GM12874 (cell line): ENCODE measurements at regions not wholly inside any gene's neighbourhood (a gene's known extent, or its start where the extent isn't known, plus 50 kb on each side); places are given as distances from the start of the nearest gene placed in this dataset.

Experiments
- TF ChIP-seq, protein P1 (sequence below): IDR thresholded peaks from 2 replicates; pipeline ENCODE4 v1.5.1; 2011; ENCODE audit warnings: low read depth, mild to moderate bottlenecking, control low read depth, low read length, moderate library complexity; ENCODE audit not compliant: insufficient read depth

DNA sequence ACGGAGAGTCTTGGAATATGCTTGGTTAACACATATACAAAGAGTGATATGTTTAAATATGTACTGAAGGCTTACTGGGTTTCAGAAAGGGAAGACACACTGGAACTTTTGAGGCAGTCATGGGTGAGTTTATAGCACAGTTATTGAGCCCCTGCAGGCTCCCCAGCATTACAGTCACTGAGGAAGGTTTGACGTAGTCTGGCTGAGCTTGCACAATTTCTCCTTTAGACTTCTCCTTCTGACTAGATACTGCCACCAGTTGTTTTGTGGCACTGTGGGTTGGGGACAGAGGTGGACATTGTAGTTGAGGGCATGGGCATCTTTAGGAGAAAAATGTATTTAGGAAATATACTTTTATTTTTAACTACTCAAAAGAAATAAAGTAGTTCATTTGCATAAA is 285.4 kb downstream of the C11orf87 start:
- TF ChIP-seq, protein P1, sequence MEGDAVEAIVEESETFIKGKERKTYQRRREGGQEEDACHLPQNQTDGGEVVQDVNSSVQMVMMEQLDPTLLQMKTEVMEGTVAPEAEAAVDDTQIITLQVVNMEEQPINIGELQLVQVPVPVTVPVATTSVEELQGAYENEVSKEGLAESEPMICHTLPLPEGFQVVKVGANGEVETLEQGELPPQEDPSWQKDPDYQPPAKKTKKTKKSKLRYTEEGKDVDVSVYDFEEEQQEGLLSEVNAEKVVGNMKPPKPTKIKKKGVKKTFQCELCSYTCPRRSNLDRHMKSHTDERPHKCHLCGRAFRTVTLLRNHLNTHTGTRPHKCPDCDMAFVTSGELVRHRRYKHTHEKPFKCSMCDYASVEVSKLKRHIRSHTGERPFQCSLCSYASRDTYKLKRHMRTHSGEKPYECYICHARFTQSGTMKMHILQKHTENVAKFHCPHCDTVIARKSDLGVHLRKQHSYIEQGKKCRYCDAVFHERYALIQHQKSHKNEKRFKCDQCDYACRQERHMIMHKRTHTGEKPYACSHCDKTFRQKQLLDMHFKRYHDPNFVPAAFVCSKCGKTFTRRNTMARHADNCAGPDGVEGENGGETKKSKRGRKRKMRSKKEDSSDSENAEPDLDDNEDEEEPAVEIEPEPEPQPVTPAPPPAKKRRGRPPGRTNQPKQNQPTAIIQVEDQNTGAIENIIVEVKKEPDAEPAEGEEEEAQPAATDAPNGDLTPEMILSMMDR, result no peak

DNA sequence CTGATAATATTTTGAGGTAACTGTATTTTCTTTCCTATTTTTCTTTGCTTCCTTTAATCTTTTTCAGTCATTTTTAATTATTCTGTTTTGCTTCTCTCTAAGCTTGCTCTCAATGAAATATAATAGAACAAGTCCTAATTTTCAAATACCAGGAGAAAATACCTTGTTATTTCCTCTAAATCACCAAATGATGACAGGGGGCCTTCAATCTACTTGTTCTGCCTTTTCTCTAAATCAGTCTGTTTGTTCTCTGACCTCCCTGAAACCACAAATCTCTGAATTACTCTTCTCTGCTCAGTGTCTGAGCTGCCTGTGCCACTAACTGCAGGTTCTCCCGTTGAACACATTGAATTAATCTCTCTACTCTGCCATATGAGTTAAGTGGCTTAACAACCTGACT is 286.2 kb downstream of the C11orf87 start:
- TF ChIP-seq, protein P1, result no peak

DNA sequence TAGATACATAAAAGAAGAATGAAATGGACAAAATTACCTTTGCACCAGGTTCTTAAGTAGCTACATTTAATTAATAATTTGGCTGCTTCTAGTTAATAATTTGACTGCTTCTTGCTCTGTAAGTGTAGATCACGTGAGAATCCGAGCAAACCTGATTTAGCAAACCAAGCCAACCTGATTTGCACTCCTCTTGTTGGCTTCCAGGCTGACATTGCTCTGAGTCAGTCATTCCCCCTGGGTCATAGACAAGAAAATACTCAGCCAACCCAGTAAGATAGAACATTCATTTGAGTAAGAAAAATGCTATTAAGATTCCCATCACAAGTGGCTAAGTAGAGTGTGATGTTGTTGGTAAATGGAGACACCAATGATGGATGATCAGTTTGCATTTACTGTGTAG is 304.1 kb downstream of the C11orf87 start:
- TF ChIP-seq, protein P1, result no peak

DNA sequence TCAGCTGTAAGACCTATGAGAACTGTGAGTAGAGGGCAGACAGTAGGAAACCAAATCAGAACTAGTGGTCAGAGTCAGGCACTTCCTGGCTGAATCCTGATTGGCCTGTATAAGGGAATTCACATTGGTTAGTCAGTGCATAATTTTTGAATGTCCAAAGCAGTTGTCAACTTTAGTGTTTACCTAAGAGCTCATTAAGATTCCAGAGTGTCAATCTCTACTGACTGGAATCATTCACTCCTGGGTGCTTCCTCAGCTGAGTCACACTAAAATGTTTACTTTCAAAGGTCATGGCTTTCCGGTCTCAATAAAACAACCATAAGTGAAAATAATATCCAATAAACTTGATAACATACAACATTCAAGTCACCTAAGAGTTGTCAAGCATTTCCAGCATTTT is 306.1 kb downstream of the C11orf87 start:
- TF ChIP-seq, protein P1, result no peak

DNA sequence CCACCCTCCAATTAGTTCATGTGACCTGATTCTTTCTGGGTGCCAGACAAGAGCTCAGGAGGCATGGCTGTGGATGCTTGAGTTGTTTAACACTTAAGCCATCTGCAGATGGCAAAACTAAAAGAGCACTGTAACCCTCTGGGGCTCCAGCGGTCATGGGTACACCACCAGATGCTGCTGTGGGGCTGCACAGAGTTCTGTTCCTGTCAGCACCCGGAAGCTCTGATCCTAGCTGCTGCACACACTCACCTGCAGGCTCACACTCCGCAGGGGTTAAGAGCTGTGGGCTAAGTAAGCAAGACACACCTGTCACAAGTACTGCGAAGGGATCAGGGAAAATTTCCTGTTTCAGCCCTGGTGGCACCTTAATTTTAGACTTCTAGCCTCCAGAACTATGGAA is 307.8 kb downstream of the C11orf87 start:
- TF ChIP-seq, protein P1, result 0 out of 2 replicates have a peak, but pooled peaks have one; percentile 8

DNA sequence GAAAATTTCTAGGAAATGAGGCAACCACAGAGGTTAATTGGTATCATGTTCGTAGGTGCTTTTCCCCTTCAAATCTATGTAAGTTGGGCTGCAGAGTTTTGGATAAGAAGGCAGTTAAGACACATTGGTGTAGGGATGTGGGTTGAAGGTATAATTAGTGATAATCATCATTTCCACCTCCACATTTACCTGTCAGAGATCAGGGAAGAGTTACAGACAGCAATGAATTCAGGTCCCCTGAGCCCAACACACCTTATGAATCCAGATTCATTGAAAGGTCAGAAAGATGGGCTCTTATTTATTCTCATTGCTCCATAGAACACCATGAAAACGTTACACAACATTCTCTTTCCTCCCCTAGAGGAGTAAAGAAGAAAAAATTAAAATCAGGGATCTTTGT is 308.7 kb downstream of the C11orf87 start:
- TF ChIP-seq, protein P1, result no peak

DNA sequence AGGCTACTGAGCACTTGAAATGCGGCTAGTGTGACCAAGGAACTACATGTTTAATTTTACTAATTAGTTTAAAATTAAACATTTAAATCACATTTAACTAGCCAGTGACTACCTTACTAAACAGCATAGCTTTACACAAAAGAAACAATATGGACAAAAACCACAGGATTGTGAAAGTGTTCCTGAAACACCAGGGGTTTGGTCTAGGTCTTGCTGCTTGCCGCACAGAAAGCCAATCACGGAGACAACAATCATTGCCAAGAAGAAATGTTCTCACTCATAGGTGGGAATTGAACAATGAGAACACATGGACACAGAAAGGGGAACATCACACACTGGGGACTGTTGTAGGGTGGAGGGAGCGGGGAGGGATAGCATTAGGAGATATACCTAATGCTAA is 309.5 kb downstream of the C11orf87 start:
- TF ChIP-seq, protein P1, result no peak

DNA sequence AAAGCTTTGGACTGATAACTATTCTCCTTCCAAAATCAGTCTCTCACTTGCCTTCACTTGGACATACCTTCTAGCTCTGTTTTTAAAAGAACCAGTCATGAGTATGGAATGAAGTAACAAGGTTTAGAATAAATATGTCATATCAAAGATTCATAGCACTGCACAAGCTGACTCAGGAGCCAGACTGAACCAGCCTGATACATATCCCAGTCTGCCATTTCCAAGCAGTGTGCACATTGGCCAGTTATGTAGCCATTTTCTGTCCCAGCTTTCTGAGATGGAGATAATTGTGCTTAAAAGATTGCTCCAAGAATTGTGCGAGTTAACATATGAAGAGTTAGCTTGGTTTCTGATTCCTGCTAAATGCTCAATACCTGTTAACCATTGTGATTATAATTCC is 311.3 kb downstream of the C11orf87 start:
- TF ChIP-seq, protein P1, result no peak
